Tibial nerve (tissue), 4 donors: ENCODE measurements at regions not wholly inside any gene's neighbourhood (a gene's known extent, or its start where the extent isn't known, plus 50 kb on each side); places are given as distances from the start of the nearest gene placed in this dataset.

ENCODE experiments used
- CTCF ChIP-seq, 5 experiments: fragments of 200-600 bp in 3 of 5; fragments of 450-650 bp in 2 of 5; sonication (generic) in 3 of 5; IDR thresholded peaks; one replicate each; pipeline ENCODE4 v1.5.1; 2016 to 2019; ENCODE audit warnings: antibody characterized with exemption in 5 of 5, mild to moderate bottlenecking in 3 of 5, moderate library complexity in 2 of 5
- EP300 ChIP-seq, 2 donors: sonication (generic); formaldehyde crosslinking; IDR thresholded peaks; one replicate each; pipeline ENCODE4 v1.6.1; 2017; ENCODE audit warnings: antibody characterized with exemption in 2 of 2, mild to moderate bottlenecking in 1 of 2

- TF ChIP-seq CTCF (IDR thresholded peaks at IDR 0.05) (no peak), EP300 (IDR thresholded peaks at IDR 0.05) (no peak)
These were observed 271.7 kb upstream of the FN1 start for GRCh38 chr2:215707608-215708007.
